IMR-90 (cell line): ENCODE measurements at regions not wholly inside any gene's neighbourhood (a gene's known extent, or its start where the extent isn't known, plus 50 kb on each side); places are given as distances from the start of the nearest gene placed in this dataset.

Experiments
- ATAC-seq: fragments of 200-7000 bp; cut with Tn5 transposase; 2 replicates; pipeline ENCODE4 v1.9.1; 2020; ENCODE audit warnings: low read depth, mild to moderate bottlenecking, moderate library complexity
- BruUV-seq: library from RNA; stranded (reverse); fragments of 400-500 nt; replicated peaks from 2 replicates; lab custom pipeline; 2021; lab: Mats Ljungman, UMichigan
- CTCF ChIA-PET: fragments of 300-600 bp; formaldehyde crosslinking; extraction: SDS; loops from one replicate; lab custom pipeline; 2021; ENCODE audit warnings: antibody characterized with exemption; lab: Yijun Ruan, JAX
- POLR2A ChIA-PET: fragments of 300-600 bp; sonication (Branson Sonifier 250); formaldehyde crosslinking; loops from one replicate; lab custom pipeline; 2022; ENCODE audit warnings: antibody characterized with exemption; ENCODE audit not compliant: unreplicated experiment; lab: Charles Lee
- DNase-seq: peaks from one replicate; pipeline ENCODE4 v3.0.0; 2013
- H2AFZ ChIP-seq: replicated peaks from 2 replicates; pipeline ENCODE3; 2013; ENCODE audit warnings: low read length, mild to moderate bottlenecking; ENCODE audit not compliant: poor library complexity
- H2AK5ac ChIP-seq: 2 replicates; pipeline ENCODE4 v1.6.1; 2013; ENCODE audit warnings: low read depth, low read length, inconsistent platforms
- H2AK9ac ChIP-seq: replicated peaks from 2 replicates; pipeline ENCODE3; 2013; ENCODE audit warnings: mild to moderate bottlenecking, low read depth, low read length, moderate library complexity; ENCODE audit not compliant: poor library complexity
- H2BK120ac ChIP-seq: 2 replicates; pipeline ENCODE4 v1.6.1; 2013; ENCODE audit warnings: low read depth, low read length, inconsistent platforms
- H2BK15ac ChIP-seq: 3 replicates; pipeline ENCODE4 v1.6.1; 2013; ENCODE audit warnings: low read depth, low read length, inconsistent platforms
- H2BK20ac ChIP-seq: 2 replicates; pipeline ENCODE4 v1.6.1; 2013; ENCODE audit warnings: low read depth, mild to moderate bottlenecking, inconsistent platforms, low read length, moderate library complexity
- H2BK5ac ChIP-seq: 2 replicates; pipeline ENCODE4 v1.6.1; 2013; ENCODE audit warnings: mild to moderate bottlenecking, low read depth, low read length, inconsistent platforms; ENCODE audit not compliant: poor library complexity, severe bottlenecking
- H3K14ac ChIP-seq: replicated peaks from 2 replicates; pipeline ENCODE4 v1.6.1; 2013; ENCODE audit warnings: low read depth, low read length, inconsistent platforms
- H3K18ac ChIP-seq: 2 replicates; pipeline ENCODE4 v1.6.1; 2013; ENCODE audit warnings: low read depth, low read length, control low read depth
- H3K23ac ChIP-seq: 2 replicates; pipeline ENCODE4 v1.6.1; 2013; ENCODE audit warnings: low read depth, low read length, inconsistent platforms
- H3K27ac ChIP-seq: 2 replicates; pipeline ENCODE4 v1.5.1; 2013; ENCODE audit warnings: mild to moderate bottlenecking, control low read depth, low read length; ENCODE audit not compliant: insufficient read depth
- H3K27me3 ChIP-seq: 2 replicates; pipeline ENCODE4 v1.6.1; 2013; ENCODE audit warnings: low read length; ENCODE audit not compliant: control insufficient read depth, insufficient read depth
- H3K36me3 ChIP-seq: 2 replicates; pipeline ENCODE4 v1.6.1; 2013; ENCODE audit warnings: low read length, mixed read lengths; ENCODE audit not compliant: control insufficient read depth, insufficient read depth
- H3K4ac ChIP-seq: 2 replicates; pipeline ENCODE4 v1.6.1; 2013; ENCODE audit warnings: low read depth, low read length, inconsistent platforms
- H3K4me1 ChIP-seq: 2 replicates; pipeline ENCODE4 v1.6.1; 2013; ENCODE audit warnings: low read length, mixed read lengths; ENCODE audit not compliant: control insufficient read depth, insufficient read depth
- H3K4me2 ChIP-seq: 2 replicates; pipeline ENCODE4 v1.6.1; 2013; ENCODE audit warnings: low read depth, mild to moderate bottlenecking, control low read depth, low read length, moderate library complexity
- H3K4me3 ChIP-seq: 2 replicates; pipeline ENCODE4 v1.5.1; 2013; ENCODE audit warnings: low read depth, mild to moderate bottlenecking, control low read depth, low read length, moderate library complexity; ENCODE audit not compliant: insufficient read depth
- H3K56ac ChIP-seq: 2 replicates; pipeline ENCODE4 v1.6.1; 2013; ENCODE audit warnings: low read length, inconsistent platforms; ENCODE audit not compliant: insufficient read depth; ENCODE audit errors: extremely low read depth
- H3K79me1 ChIP-seq, 2 experiments: 2 replicates each; pipeline ENCODE4 v1.6.1; 2013; ENCODE audit warnings: low read length in 2 of 2, inconsistent platforms in 1 of 2, low read depth in 1 of 2
- H3K9ac ChIP-seq: 2 replicates; pipeline ENCODE4 v1.6.1; 2013; ENCODE audit warnings: low read depth, low read length, control low read depth
- H3K9me1 ChIP-seq: 2 replicates; pipeline ENCODE4 v1.6.1; 2013; ENCODE audit warnings: low read length, inconsistent platforms; ENCODE audit not compliant: insufficient read depth
- H3K9me3 ChIP-seq: 2 replicates; pipeline ENCODE4 v1.6.1; 2013; ENCODE audit warnings: low read length; ENCODE audit not compliant: control insufficient read depth, insufficient read depth
- H4K20me1 ChIP-seq: 2 replicates; pipeline ENCODE4 v1.6.1; 2013; ENCODE audit warnings: low read length, inconsistent platforms; ENCODE audit not compliant: insufficient read depth
- H4K5ac ChIP-seq: 2 replicates; pipeline ENCODE4 v1.6.1; 2013; ENCODE audit warnings: mild to moderate bottlenecking, low read depth, low read length, control low read depth
- H4K8ac ChIP-seq, 2 experiments: 2 replicates each; pipeline ENCODE4 v1.6.1; 2013; ENCODE audit warnings: low read depth in 2 of 2, low read length in 2 of 2, control low read depth in 1 of 2, inconsistent platforms in 1 of 2
- H4K91ac ChIP-seq: 2 replicates; pipeline ENCODE4 v1.6.1; 2013; ENCODE audit warnings: low read depth, low read length, inconsistent platforms; ENCODE audit not compliant: insufficient read depth
- CEBPB ChIP-seq: IDR thresholded peaks from 2 replicates; pipeline ENCODE4 v1.6.1; 2012; ENCODE audit warnings: low read depth, low read length, improper control_type of control experiment
- CHD1 ChIP-seq: IDR thresholded peaks from 2 replicates; pipeline ENCODE4 v1.6.1; 2012; ENCODE audit warnings: low read depth, low read length, improper control_type of control experiment
- CTCF ChIP-seq: conservative IDR thresholded peaks from 2 replicates; pipeline ENCODE4 v1.5.1; 2012; ENCODE audit warnings: mild to moderate bottlenecking, low read depth, low read length, improper control_type of control experiment
- ELK1 ChIP-seq: fragments of 150-350 bp; IDR thresholded peaks from 2 replicates; pipeline ENCODE4 v1.6.1; 2016; ENCODE audit warnings: low read depth, mild to moderate bottlenecking, low read length, moderate library complexity, borderline replicate concordance
- MAZ ChIP-seq: IDR thresholded peaks from 2 replicates; pipeline ENCODE4 v1.6.1; 2012; ENCODE audit warnings: low read depth, mild to moderate bottlenecking, low read length, improper control_type of control experiment, moderate library complexity, borderline replicate concordance
- MXI1 ChIP-seq: IDR thresholded peaks from 2 replicates; pipeline ENCODE4 v1.6.1; 2012; ENCODE audit warnings: low read depth, mild to moderate bottlenecking, low read length, moderate library complexity, borderline replicate concordance
- NFE2L2 ChIP-seq: fragments of 150-350 bp; IDR thresholded peaks from 2 replicates; pipeline ENCODE4 v1.6.1; 2016; ENCODE audit warnings: low read depth, mild to moderate bottlenecking, low read length
- POLR2A ChIP-seq: IDR thresholded peaks from 2 replicates; pipeline ENCODE4 v1.6.1; 2012; ENCODE audit warnings: mild to moderate bottlenecking, low read depth, low read length
- RAD21 ChIP-seq: IDR thresholded peaks from 2 replicates; pipeline ENCODE4 v1.6.1; 2012; ENCODE audit warnings: low read length, improper control_type of control experiment
- RFX5 ChIP-seq: IDR thresholded peaks from 2 replicates; pipeline ENCODE4 v1.8.0; 2012; ENCODE audit warnings: low read depth, mild to moderate bottlenecking, low read length, moderate library complexity
- SMC3 ChIP-seq: fragments of 150-350 bp; IDR thresholded peaks from 2 replicates; pipeline ENCODE4 v1.6.1; 2016; ENCODE audit warnings: low read depth, mild to moderate bottlenecking, antibody characterized with exemption, low read length, moderate library complexity
- USF2 ChIP-seq: fragments of 150-350 bp; IDR thresholded peaks from 2 replicates; pipeline ENCODE4 v1.6.1; 2017; ENCODE audit warnings: mild to moderate bottlenecking, antibody characterized with exemption, low read length, low read depth
- WGBS, 2 experiments: methylation state at CpG; one replicate each; pipeline versions ENCODE4 v1.1.5 to v1.1.7; 2013; ENCODE audit warnings: missing lambda C conversion rate in 2 of 2; ENCODE audit not compliant: insufficient read length in 1 of 2; ENCODE audit errors: extremely low coverage in 2 of 2; 5-methylcytosine and 5-hydroxymethylcytosine counted together
- dilution Hi-C: fragments of 300-500 bp; cut with HindIII; formaldehyde crosslinking; loops from one replicate; pipeline ENCODE4 v1.14.3; 2018; ENCODE audit warnings: low sequenced_read_pairs; ENCODE audit not compliant: unreplicated experiment
- in situ Hi-C: fragments of 300-500 bp; cut with MboI; formaldehyde crosslinking; loops from 3 replicates; pipeline ENCODE4 v1.14.3; 2019; ENCODE audit warnings: low sequenced_read_pairs, inconsistent platforms, mixed read lengths
- intact Hi-C: fragments of 100-400 bp; cut with micrococcal nuclease; formaldehyde crosslinking; loops from 2 replicates; pipeline ENCODE4 v1.10.0; 2022

GRCh38 chr6:33854572-33855030 lies 50.8 kb upstream of the MLN start:
- Histone ChIP-seq H4K5ac (no peak overlapping the region), H2BK5ac (no peak overlapping the region), H3K18ac (no peak overlapping the region), H4K20me1 (no peaks in the 10 kb centered on the region), H3K9me3 (no peaks in the 10 kb centered on the region), H3K27ac (no peak overlapping the region), H3K4ac (no peak overlapping the region), H3K14ac (no peak overlapping the region), H2BK20ac (no peak overlapping the region), H2BK120ac (no peak overlapping the region), H2AK5ac (no peak overlapping the region), H2AFZ (no peak overlapping the region), H3K79me1 (no peaks in the 10 kb centered on the region), H4K8ac (no peak overlapping the region), H3K56ac (no peak overlapping the region), H3K9me1 (no peaks in the 10 kb centered on the region), H4K91ac (no peak overlapping the region), H3K9ac (no peak overlapping the region), H2BK15ac (no peak overlapping the region), H3K27me3 (peaks cover 50% of the 10 kb centered on the region), H3K4me3 (no peak overlapping the region), H3K4me2 (no peak overlapping the region), H3K4me1 (no peaks in the 10 kb centered on the region), H3K23ac (no peak overlapping the region), H3K36me3 (no peaks in the 10 kb centered on the region), H2AK9ac (no peak overlapping the region)
- in situ Hi-C loops: no loop called here
- 18% methylated on average over 5 of the region's 14 CpGs; no CpG with 5 or more reads in 1 of the 2 experiments for WGBS, 2 experiments
- CTCF ChIA-PET: no interaction called here
- ATAC-seq: no peak
- dilution Hi-C loops: no loop called here
- intact Hi-C loops: no loop called here
- TF ChIP-seq MXI1 (no peak), MAZ (no peak), SMC3 (no peak), RAD21 (no peak), POLR2A (no peak), CEBPB (no peak), ELK1 (no peak), NFE2L2 (no peak), CTCF (no peak), USF2 (no peak), RFX5 (no peak), CHD1 (no peak)
- BruUV-seq: no TSS peak
- POLR2A ChIA-PET: no interaction called here
- DNase-seq: no peak
